Choroid plexus epithelial cell (primary cell): ENCODE measurements at regions not wholly inside any gene's neighbourhood (a gene's known extent, or its start where the extent isn't known, plus 50 kb on each side); places are given as distances from the start of the nearest gene placed in this dataset.

Source experiments
- DNase-seq: peaks from one replicate; pipeline ENCODE4 v3.0.0-alpha.2; 2010; ENCODE audit warnings: low read depth
- H3K4me3 ChIP-seq: 2 replicates; pipeline ENCODE4 v1.5.1; 2011; ENCODE audit warnings: low read depth, mild to moderate bottlenecking, control low read depth, low read length, moderate library complexity
- TF ChIP-seq, protein P1 (sequence below): conservative IDR thresholded peaks from 2 replicates; pipeline ENCODE4 v1.5.1; 2011; ENCODE audit warnings: low read depth, mild to moderate bottlenecking, control low read depth, inconsistent platforms, low read length, moderate library complexity

GRCh38 chr9:32723789-32724325 is 59.5 kb upstream of the TMEM215 start:
- no peak for DNase-seq
- H3K4me3 ChIP-seq, result no peak overlapping the region
- TF ChIP-seq, protein P1, sequence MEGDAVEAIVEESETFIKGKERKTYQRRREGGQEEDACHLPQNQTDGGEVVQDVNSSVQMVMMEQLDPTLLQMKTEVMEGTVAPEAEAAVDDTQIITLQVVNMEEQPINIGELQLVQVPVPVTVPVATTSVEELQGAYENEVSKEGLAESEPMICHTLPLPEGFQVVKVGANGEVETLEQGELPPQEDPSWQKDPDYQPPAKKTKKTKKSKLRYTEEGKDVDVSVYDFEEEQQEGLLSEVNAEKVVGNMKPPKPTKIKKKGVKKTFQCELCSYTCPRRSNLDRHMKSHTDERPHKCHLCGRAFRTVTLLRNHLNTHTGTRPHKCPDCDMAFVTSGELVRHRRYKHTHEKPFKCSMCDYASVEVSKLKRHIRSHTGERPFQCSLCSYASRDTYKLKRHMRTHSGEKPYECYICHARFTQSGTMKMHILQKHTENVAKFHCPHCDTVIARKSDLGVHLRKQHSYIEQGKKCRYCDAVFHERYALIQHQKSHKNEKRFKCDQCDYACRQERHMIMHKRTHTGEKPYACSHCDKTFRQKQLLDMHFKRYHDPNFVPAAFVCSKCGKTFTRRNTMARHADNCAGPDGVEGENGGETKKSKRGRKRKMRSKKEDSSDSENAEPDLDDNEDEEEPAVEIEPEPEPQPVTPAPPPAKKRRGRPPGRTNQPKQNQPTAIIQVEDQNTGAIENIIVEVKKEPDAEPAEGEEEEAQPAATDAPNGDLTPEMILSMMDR, result no peak

DNA sequence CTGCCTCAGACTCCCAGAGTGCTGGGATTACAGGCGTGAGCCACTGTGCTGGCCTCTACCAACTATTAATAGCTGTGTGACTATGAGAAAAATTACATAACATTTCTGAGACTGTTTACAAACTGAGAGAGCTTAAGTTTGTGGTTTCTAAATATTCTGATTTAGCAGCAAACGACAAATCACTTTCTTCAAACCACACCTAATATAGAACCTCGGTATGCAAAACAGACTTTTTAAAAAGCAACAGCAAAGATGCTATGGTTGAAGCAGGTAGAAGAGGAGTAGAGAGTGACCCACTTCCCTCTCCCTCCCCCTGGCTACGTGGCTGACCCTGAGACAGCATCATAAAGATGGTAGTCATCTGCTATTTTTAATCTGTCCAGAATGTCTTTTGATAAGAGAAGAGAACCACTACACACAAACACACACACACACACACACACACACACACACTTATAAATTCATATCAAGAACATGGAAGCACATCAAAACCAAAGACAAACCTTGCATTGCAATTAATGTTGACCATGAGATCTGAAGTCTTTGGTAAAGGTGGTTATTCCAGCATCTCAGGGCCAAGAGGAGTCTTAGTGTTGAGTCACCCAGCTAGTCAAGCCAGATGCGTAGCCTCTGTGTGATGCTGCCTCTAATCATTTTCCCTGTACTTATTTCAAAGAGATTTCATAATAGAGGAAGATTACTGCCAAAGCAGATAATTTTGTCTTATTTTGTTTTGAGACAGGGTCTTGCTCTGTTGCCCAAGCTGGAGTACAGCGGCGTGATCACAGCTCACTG is 58.1 kb upstream of the TMEM215 start:
- no peak overlapping the region for H3K4me3 ChIP-seq
- TF ChIP-seq, protein P1, result no peak
- DNase-seq, result no peak

- no peak overlapping the region for H3K4me3 ChIP-seq
- TF ChIP-seq, protein P1, result no peak
- no peak for DNase-seq
Observed at GRCh38 chr9:32728181-32728580, 55.2 kb upstream of the TMEM215 start.
